Peyer's patch (tissue), 4 donors: ENCODE measurements at regions not wholly inside any gene's neighbourhood (a gene's known extent, or its start where the extent isn't known, plus 50 kb on each side); places are given as distances from the start of the nearest gene placed in this dataset.

ENCODE experiments used
- POLR2A ChIP-seq, 2 donors: fragments of 450-650 bp; IDR thresholded peaks; one replicate each; pipeline ENCODE4 v1.5.1; 2017; ENCODE audit warnings: antibody characterized with exemption in 2 of 2, mild to moderate bottlenecking in 2 of 2, moderate library complexity in 2 of 2
- TF ChIP-seq, protein P1 (sequence below), 6 experiments: fragments of 450-650 bp in 4 of 6; fragments of 200-600 bp in 2 of 6; sonication (generic) in 1 of 6; IDR thresholded peaks; one replicate each; pipeline ENCODE4 v1.5.1; 2017 to 2019; ENCODE audit warnings: antibody characterized with exemption in 6 of 6, mild to moderate bottlenecking in 3 of 6, moderate library complexity in 1 of 6

DNA sequence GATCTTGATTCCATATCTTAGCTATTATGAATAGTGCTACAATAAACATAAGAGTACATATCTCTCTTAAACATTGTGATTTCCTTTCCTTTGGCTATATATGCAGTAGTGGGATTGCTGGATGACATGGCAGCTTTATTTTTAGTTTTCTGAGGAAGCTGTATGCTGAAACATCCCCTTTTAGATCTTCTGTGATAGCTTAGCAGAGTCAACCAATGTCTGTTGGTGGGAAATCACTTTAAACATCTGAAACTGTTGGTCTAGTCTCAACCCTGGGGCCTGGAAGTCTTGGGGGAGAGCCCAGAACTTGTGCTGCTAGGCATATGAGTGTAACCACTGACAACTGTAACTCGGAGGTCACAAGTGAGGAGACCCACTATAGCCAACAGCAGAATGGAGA lies 378.6 kb upstream of the SLC14A2 start:
- TF ChIP-seq, protein P1, sequence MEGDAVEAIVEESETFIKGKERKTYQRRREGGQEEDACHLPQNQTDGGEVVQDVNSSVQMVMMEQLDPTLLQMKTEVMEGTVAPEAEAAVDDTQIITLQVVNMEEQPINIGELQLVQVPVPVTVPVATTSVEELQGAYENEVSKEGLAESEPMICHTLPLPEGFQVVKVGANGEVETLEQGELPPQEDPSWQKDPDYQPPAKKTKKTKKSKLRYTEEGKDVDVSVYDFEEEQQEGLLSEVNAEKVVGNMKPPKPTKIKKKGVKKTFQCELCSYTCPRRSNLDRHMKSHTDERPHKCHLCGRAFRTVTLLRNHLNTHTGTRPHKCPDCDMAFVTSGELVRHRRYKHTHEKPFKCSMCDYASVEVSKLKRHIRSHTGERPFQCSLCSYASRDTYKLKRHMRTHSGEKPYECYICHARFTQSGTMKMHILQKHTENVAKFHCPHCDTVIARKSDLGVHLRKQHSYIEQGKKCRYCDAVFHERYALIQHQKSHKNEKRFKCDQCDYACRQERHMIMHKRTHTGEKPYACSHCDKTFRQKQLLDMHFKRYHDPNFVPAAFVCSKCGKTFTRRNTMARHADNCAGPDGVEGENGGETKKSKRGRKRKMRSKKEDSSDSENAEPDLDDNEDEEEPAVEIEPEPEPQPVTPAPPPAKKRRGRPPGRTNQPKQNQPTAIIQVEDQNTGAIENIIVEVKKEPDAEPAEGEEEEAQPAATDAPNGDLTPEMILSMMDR (IDR thresholded peaks at IDR 0.05) = no peak
- no peak for TF ChIP-seq POLR2A (IDR thresholded peaks at IDR 0.05)
